ENCODE measurements at regions not wholly inside any gene's neighbourhood (a gene's known extent, or its start where the extent isn't known, plus 50 kb on each side); places are given as distances from the start of the nearest gene placed in this dataset.

DNA sequence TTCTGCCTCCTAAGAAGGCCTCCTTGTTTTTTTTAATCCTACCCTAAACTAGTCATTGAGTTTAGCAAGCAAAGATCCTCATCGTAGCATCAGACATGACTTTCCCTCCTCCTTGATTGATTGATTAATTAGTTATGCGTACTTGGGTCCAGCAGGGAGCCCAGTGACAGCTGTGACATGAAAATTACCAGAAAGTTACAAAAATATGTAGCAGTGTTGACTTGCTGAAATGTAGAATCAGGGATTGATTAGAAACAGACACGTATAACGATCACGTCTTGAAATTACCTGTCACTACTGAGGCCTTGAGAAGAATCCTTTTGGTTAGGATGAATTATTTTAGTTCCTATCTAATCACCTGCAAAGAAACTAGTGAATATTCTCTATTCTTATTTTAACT lies 167.4 kb upstream of the MPPED2 start:
- no peak overlapping the region for H3K4me3 ChIP-seq (ENCODE audit: control insufficient read depth, low read depth, low read length)
- no peak for DNase-seq (ENCODE audit: low read depth)
- TF ChIP-seq, protein P1, sequence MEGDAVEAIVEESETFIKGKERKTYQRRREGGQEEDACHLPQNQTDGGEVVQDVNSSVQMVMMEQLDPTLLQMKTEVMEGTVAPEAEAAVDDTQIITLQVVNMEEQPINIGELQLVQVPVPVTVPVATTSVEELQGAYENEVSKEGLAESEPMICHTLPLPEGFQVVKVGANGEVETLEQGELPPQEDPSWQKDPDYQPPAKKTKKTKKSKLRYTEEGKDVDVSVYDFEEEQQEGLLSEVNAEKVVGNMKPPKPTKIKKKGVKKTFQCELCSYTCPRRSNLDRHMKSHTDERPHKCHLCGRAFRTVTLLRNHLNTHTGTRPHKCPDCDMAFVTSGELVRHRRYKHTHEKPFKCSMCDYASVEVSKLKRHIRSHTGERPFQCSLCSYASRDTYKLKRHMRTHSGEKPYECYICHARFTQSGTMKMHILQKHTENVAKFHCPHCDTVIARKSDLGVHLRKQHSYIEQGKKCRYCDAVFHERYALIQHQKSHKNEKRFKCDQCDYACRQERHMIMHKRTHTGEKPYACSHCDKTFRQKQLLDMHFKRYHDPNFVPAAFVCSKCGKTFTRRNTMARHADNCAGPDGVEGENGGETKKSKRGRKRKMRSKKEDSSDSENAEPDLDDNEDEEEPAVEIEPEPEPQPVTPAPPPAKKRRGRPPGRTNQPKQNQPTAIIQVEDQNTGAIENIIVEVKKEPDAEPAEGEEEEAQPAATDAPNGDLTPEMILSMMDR (conservative IDR thresholded peaks at IDR 0.05; ENCODE audit: control insufficient read depth, insufficient read depth, low read depth, low read length), result no peak

DNA sequence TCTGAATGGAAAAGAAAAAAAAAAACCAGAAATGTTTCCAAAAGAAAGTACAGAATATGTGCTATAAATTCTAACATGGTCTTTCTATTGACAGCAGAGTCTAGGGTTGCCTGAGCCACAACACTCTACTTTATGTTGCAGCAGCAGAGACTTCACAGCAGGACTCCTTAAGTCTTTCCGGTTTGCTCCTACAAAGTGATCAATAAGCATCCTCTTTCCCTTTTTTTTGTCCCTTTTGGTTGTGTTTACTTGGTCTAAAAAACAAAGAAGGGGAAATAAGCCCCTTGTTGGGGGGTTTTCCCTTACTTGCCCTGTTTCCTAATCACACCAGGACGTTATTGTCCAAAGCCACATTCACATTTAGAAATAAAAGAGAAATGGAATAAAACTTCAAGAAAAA lies 163.1 kb upstream of the MPPED2 start:
- TF ChIP-seq, protein P1 (conservative IDR thresholded peaks at IDR 0.05; ENCODE audit: control insufficient read depth, insufficient read depth, low read depth, low read length), result no peak
- no peak for DNase-seq (ENCODE audit: low read depth)

DNA sequence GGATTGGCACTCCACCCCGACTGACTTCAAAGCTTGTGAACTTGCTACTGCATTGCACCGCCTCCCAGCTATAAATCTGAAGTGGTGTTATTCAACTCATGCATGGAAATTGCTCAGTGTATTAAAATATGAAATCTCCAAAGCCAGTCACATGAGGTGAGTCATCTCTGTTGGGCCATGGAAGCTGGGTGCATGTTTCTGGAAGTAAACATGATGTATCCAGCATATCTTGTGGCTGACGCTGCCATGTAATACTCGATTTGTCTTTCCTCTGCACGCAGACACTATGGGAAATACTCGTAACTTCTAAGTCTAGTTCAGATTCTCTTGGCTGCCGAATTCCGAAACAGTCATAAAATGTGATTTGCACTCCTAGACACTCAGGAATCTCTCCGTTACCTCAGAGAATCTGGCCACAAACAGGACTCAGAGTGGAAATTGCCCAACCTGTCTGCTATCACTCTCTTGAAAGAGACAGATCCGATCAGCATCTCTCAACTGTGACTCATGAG lies 154.9 kb upstream of the MPPED2 start:
- peak; percentile 53 for DNase-seq (ENCODE audit: low read depth)
- TF ChIP-seq, protein P1 (conservative IDR thresholded peaks at IDR 0.05; ENCODE audit: control insufficient read depth, insufficient read depth, low read depth, low read length), result no peak
- no peak overlapping the region for H3K4me3 ChIP-seq (ENCODE audit: control insufficient read depth, low read depth, low read length)

More for the DNA sequence above, 163.1 kb upstream of the MPPED2 start:
- no peak overlapping the region for H3K4me3 ChIP-seq (ENCODE audit: control insufficient read depth, low read depth, low read length)

DNA sequence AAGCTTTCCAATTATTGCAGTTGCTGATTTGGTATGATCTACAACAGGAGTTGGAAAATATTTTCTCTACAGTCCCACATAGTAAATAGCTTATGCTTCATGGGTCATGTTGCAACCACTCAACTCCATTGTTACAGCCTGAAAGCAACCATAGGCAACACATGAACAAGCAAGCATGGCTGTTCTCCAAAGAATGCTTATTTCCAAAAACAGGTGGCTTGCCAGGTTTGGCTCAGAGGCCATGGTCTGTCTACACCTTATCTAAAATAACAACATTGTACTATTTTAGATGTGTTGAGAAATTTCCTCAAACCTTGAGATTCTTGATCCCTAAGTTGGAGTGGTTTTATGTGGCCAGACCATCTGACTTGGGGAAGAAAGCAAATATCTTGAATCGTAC lies 153.9 kb upstream of the MPPED2 start:
- no peak overlapping the region for H3K4me3 ChIP-seq (ENCODE audit: control insufficient read depth, low read depth, low read length)
- no peak for DNase-seq (ENCODE audit: low read depth)
- TF ChIP-seq, protein P1 (conservative IDR thresholded peaks at IDR 0.05; ENCODE audit: control insufficient read depth, insufficient read depth, low read depth, low read length), result no peak

DNA sequence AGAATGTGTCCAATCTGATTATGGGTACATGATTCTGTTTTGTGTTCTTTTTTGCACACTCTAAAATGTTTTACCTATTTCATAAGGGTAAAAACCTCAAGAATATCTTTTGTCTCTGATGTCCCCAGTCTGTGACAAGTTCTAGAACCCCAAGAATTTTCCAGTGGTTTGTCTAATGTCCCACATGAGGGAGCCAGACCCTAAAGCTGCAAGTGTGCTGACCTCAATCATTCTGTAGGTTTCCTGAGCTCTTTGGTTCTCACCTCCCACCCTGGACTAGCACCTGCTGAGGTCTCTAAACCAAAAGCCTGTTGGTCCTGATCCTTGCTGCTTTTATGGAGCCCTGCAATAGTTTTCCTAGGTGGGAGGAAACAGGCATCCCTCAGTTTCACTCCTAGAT lies 149.8 kb upstream of the MPPED2 start:
- H3K4me3 ChIP-seq (ENCODE audit: control insufficient read depth, low read depth, low read length), result no peak overlapping the region
- no peak for DNase-seq (ENCODE audit: low read depth)
- TF ChIP-seq, protein P1 (conservative IDR thresholded peaks at IDR 0.05; ENCODE audit: control insufficient read depth, insufficient read depth, low read depth, low read length), result no peak

DNA sequence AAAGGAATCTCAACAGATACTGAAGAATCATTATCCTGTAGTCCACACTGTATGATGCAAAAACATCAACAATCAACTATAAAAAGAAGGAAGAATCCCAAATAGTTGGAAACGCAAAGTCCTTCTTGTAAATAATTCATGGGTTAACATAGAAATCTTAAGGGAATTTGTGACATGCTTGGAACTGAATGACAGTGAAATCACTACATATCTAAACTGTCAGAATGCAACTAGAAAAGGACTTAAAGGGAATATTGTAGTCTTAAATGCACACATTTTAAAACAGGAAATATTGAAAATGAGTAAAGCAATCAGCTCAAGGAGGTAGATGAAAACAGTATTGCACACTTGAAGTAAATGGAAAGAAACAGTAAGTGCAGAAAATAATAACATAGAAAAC lies 147.6 kb upstream of the MPPED2 start:
- no peak overlapping the region for H3K4me3 ChIP-seq (ENCODE audit: control insufficient read depth, low read depth, low read length)
- DNase-seq (ENCODE audit: low read depth), result no peak
- TF ChIP-seq, protein P1 (conservative IDR thresholded peaks at IDR 0.05; ENCODE audit: control insufficient read depth, insufficient read depth, low read depth, low read length), result no peak

DNA sequence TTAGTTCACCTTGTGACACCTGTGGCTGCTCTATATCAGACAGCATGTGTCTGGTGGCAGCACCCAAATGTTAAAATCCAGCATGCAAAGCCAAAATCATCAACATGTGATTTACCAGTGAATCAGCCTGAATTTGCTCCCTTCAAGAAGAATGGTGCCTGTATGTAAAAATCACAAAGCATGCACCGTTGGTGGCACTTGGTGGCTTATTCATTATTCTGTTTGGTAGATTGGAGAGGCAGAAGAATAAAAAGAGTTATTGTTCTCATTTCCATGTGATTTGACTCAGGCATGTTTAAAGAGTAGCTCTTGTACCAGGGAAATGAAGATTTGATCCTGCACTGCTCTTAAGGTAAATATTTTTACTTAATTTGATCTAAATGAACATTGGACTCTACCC lies 143.9 kb upstream of the MPPED2 start:
- no peak overlapping the region for H3K4me3 ChIP-seq (ENCODE audit: control insufficient read depth, low read depth, low read length)
- TF ChIP-seq, protein P1 (conservative IDR thresholded peaks at IDR 0.05; ENCODE audit: control insufficient read depth, insufficient read depth, low read depth, low read length), result no peak
- DNase-seq (ENCODE audit: low read depth), result no peak

Data from fibroblast of mammary gland (primary cell).